Activated CD8-positive, alpha-beta memory T cell treated with anti-CD3 and anti-CD28 coated beads for 4 hours (primary cell): ENCODE measurements at regions not wholly inside any gene's neighbourhood (a gene's known extent, or its start where the extent isn't known, plus 50 kb on each side); places are given as distances from the start of the nearest gene placed in this dataset.
A peak's percentile ranks its signal among the peaks of the same experiment; 100 is the strongest.
"Not testable (repeated sequence)": the region's sequence is repeated elsewhere in the genome, so short reads cannot be mapped to it uniquely, and the experiment has no call there.

Experiments
- DNase-seq, 2 donors: peaks; one replicate each; pipeline ENCODE4 v3.0.0-alpha.2; 2020; ENCODE audit warnings: low read depth in 2 of 2

DNA sequence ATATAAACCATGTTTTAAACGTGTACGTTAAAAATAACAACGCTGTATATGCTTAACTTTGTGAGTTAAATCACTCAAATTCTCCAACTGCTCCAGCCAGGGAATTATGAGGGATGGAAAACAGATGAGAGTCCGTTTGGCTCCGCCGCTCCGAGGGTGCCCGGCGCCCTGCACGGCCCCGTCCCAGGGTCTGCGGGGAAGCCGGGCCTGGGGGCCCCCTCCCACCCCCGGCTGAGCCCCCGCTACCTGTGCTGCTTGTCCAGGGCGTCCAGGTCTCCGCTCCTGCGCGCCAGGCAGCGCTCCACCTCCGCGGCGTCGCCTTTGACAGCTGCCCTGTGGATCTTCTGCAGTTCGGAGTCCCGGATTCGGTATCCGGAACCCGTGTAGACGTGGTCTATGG is 415.5 kb downstream of the FOXD4L4 start:
- not testable (repeated sequence) for DNase-seq

DNA sequence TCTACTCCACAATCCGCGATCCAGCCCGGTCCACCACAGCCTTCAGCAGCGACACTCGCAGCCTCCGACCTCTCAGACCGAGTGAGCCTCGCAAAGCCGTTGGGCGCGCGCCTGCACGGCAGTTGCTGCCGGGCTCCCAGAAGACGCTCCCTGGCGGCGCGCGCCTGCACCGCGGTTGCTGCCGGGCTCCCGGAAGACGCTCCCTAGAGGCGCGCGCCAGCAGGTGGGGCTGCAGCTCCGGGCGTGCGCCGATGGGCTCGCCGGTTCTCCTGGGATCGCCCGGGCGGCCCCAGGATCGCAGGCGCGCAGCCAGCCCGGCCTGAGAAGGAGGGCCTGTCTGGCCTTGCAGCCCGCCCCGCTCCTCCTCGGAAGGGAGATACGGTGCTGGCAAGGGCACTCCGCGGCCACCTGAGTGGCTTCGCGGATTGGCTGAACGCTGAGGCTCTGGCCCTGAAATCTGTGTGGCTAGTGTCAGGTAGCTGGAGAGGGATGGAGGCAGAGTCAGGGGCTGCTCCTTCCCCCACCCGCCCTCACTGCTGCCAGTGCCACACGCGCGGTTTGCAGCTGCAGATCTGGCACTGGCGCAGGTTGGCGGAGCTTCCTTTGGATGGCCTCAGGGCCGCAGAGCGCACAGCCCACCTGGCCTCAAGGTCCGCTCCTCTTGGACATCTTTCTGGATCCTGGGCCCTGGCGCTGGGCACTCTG is 416.2 kb downstream of the FOXD4L4 start:
- DNase-seq, result not testable (repeated sequence)

DNA sequence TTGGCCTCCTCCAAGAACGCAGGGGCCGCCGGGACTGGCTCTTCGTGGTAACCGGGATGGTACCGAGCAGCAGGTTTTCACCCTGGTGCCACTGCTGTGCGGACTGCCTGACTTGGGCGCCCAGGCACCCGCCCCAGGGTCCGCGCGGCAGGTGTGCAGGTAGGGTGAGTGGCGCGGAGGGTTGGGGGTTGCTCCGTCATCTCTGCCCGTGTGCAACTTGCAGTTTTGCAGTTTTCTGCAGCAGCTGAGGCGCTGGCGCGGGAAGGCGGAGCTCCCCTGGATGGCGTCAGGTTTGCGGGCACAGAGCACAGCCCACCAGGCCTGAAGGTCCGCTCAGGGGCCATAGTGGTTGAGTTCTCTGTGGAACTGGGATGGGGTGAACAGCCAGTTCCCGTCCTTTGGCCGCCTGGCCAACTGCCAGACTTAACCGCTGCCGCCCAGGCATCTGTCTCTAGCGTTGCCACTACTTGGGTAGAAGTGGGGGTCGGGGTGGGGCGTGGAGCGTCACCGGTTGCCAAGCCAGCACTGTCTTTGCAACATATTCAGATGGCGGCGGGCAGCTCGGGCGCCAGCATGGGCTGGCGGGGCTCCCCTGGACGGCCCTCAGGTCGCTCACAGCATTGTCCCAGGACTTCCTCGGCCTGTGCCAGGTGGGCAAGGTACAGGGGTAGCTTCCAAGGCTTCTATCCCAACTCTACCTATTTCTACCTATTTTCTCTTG is 417.2 kb downstream of the FOXD4L4 start:
- DNase-seq, result not testable (repeated sequence)

DNA sequence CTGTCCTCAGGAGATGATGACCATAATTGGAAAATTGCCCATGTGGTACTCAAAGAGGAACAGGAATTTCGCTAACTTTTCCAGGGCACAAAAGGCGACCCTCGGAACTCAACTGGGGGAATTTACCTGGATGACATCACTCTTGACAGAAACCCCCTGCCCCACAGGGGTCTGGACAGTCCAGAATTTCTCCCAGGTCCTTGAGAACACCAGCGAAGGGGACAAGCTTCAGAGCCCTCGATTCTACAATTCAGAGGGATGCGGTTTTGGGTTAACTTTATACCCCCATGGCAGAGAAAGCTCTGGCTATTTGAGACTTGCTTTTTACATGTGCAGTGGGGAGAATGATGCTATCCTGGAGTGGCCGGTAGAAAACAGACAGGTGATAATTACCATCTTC is 445.4 kb downstream of the FOXD4L4 start:
- not testable (repeated sequence) for DNase-seq

DNA sequence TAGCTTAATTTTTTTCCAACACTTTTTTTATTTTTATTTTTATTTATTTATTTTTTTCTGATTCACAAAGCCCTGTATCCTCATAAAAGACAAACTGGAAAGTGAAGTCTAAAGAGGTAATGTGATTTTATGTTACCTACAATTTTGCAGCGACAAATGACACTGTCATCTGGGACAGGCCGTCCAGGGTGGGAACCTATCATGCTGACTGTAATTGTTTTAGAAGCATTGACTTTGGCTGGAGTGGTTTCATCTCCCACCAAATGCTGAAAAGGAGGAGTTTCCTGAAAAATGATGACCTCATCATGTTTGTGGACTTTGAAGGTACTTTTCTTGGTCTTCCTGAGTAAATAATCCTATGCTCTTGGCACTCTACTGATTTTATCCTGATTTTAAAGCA is 446.7 kb downstream of the FOXD4L4 start:
- DNase-seq, result not testable (repeated sequence)

DNA sequence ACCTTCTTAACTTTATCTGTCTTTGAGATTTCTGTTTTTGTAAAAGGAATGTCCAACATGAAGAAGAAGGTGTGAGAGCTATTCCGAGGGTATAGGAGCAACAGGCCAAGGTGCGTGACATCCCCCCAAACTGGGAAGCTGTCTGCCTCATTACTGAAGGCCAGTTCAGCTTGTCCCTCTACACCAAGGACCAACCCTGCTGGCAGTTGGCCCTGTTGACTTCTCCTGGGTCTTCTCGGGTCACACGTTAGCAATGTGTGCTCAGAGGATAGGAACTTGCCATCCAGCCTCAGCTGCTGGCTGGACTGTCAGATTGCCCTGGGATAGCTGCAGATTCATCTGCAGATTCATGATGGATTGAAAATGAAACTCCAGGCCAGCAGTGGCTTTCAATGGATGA is 460.3 kb downstream of the FOXD4L4 start:
- not testable (repeated sequence) for DNase-seq

DNA sequence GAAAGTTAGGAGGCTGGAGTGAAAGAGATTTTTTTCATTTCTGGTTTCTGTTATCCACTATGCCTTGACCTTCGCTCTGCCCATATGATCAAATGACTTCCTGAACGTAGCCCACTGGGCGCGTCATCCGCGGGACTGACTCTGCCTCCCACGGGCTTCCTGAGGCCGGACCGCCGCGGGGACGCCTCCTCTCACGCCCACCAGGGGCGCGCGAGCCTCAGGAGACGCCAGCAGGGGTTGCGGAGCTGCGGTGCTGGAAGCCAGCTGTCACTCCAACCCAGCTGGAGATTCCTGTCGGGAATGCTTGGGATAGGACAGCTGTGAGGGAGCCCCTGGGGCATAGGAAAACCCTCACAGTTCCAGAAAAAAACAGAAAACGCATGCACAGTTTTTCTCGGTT is 461.5 kb downstream of the FOXD4L4 start:
- DNase-seq, result not testable (repeated sequence)

DNA sequence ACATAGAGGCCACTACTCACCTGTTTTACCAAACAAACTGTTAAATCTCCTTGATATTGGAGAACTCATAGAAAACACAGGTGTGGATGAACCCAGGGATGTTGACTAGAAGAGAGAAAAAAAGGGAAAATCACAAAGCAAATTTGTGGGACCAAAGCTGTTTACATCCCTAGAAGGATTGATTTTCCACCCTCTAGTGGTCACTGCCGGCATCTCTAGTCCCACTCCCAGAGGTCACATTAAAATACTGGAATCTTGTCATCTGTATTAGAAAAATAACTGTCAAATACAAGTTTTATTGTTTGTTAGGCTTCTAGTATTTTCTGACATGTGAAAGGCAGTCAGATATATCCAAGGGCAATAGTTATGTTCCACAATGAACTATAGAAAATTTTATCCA is 469.7 kb downstream of the FOXD4L4 start:
- DNase-seq, result not testable (repeated sequence)

DNA sequence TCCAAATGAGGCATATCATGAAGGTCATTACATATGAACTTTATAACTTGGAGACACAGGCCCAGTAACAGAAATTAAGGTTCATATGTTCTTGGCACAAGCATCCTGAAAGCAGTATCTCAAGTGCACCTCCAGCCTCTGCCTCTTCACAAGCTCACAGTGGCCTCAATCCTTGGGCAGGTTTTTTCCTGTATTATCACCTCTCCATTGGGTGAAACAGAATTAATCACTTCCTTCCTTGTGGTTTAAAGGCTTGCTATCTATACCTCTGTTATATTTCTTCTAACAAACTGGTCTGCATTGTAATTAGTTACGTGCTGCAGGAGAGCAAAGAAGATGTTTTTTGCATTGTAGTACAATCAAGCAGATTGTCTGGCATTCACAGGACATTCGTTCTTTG is 471.0 kb downstream of the FOXD4L4 start:
- not testable (repeated sequence) for DNase-seq

DNA sequence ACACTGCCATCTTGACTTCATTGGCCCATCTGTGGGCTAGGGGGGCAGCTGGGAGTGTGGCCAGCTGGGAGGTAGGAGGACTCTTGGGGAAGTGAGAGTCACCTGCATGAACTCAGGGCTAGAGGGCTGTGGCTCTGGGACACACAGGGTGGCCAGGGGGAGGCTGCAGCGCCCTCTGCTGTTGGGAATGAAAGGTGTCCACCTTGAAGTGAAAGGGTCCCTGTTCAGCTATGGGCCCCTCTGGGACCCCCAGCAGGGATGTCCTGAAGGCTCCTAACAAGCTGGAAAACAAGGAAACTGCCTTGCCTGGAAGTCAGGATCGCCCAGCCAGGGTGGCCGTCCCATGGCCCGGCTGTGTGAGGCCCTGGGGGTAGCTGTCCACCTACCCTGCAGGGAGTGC is 507.8 kb downstream of the FOXD4L4 start:
- DNase-seq, result not testable (repeated sequence)

DNA sequence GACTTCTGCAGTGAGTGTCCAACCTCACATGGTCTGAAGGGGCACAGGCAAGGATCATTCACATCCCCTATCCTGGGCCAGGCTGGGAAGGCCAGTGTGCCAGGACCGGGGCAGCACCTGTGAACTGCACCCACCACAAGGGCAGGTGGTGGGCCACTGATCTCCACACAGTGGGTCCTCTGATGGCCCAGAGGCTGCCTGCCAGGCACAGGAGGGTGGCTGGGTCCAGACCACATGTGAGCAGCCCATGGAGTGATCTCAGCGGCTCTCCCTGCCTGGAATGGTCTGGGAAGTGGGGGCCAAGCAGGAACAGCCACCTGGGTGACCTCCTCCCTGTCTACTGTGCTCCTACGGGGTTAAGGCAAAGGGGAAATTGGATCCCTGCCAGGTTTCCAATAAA is 508.5 kb downstream of the FOXD4L4 start:
- DNase-seq, result not testable (repeated sequence)

DNA sequence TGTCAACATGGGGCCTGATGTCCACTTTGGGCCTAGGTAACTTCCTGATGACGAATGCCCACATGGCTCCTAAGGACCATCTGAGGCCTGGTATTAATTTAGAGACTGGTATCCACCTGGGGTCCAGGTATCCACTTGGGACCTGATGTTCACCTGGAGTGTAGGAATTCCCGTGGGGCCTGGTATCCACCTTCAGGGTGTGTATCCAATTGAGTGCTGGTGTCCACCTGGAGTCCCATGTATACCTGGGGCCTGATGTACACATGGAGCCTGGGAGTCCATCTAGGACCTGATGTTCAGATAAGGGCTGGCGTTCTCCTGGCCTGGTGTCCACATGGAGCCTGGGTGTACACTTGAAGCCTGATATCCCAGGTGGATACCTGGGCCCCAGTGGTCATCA is 520.6 kb downstream of the FOXD4L4 start:
- not testable (repeated sequence) for DNase-seq

DNA sequence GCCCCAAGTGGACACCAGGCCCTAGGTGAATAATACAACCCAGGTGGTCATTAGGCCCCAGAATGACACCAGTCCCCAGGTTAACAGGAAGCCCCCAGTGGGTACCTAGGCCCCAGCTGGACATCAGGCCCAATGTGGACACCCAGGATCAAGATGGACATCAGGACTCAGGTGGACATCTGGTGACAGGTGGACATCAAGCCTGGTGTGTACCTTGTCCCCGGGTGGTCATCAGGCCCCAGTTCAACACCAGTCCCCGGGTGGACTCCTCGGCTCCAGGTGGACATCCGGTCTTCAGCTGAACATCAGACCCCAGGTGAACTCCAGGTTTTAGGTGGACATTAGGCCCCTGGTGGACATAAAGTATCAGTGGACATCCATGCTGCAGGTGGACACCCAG is 524.6 kb downstream of the FOXD4L4 start:
- not testable (repeated sequence) for DNase-seq

DNA sequence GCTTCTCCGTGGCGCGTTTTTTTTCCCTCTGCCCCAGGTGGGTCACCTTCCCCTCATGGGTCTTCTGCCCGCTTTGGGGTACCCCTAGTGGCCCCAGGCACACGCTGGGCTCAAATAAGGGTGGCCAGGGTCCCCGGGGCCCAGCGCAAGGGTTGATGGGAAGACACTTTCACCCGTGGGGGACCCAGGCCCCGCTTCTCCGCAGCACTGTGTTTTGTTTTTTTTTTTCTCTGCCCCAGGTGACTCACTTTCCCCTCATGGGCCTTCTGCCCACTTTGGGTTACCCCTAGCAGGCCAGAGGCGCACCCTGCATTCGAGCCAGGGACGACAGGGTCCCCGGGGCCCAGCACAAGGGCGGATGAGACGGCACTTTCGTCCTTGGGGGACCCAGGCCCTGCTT is 526.7 kb downstream of the FOXD4L4 start:
- not testable (repeated sequence) for DNase-seq

DNA sequence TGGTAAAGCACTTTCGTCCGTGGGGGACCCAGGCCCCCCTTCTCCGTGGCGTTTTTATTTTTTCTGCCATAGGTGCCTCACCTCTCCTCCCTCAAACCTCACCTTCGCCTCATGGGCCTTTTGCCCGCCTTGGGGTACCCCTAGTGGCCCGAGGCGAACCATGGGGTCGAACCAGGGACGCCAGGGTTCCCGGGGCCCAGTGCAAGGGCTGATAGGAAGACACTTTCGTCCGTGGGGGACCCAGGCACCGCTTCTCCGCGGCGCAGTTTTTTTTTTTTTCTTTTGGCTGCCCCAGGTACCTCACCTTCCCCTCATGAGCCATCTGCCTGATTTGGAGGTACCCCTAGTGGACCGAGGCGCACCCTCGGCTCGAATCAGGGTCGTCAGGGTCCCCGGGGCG is 527.8 kb downstream of the FOXD4L4 start:
- not testable (repeated sequence) for DNase-seq

DNA sequence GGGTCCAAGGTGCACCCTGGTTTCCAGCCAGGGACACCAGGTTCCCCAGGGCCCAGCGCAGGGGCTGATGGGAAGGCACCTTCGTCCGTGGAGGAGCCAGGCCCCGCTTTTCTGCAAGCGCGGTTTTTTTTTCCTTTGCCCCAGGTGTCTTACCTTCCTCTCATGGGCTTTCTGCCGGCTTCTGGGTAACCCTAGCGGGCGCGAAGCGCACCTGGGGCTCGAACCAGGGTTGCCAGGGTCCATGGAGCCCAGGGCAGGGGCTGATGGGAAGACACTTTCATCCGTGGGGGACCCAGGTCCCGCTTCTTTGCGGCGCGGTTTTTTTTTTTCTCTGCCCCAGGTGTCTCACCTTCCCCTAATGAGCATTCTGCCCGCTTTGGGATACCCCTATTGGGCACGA is 529.3 kb downstream of the FOXD4L4 start:
- not testable (repeated sequence) for DNase-seq

DNA sequence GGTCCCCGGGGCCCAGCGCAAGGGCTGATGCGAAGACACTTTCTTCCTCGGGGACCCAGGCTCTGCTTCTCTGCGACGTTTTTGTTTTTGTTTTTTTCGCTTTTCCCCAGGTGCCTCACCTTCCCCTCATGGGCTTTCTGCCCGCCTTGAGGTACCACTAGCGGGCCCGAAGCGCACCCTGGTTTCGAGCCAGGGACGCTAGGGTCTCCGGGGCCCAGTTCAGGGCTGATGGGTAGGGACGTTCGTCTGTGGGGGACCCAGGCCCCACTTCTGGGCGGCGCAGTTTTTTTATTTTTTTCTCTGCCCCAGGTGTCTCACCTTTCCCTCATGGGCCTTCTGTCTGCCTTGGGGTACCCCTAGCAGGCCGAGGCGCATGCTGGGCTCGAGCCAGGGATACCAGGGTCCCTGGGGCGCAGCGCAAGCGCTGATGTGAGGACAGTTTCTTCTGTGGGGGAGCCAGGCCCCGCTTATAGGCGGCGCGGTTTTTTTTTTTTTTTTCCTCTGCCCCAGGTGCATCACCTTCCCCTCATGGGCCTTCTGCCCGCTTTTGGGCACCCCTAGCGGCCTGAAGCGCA is 530.0 kb downstream of the FOXD4L4 start:
- DNase-seq, result not testable (repeated sequence)

DNA sequence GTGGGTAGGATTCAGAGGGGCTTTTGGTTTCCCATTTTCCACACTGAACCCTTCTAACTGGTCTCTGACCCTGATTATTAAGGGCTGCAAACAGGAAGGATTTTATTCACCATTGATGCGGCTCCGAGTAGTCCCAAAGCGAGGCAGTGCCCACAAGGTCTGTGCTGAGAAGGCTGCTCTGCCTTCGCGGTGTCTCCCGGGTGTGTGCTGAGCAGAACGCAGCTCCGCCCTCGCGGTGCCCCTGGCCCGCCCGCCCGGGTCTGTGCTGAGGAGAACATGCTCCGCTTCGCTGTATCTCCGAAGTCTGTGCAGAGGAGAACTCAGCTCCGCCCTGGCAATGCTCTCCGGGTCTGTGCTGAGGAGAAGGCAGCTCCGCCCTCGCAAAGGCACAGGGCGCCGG is 530.7 kb downstream of the FOXD4L4 start:
- DNase-seq, result not testable (repeated sequence)

DNA sequence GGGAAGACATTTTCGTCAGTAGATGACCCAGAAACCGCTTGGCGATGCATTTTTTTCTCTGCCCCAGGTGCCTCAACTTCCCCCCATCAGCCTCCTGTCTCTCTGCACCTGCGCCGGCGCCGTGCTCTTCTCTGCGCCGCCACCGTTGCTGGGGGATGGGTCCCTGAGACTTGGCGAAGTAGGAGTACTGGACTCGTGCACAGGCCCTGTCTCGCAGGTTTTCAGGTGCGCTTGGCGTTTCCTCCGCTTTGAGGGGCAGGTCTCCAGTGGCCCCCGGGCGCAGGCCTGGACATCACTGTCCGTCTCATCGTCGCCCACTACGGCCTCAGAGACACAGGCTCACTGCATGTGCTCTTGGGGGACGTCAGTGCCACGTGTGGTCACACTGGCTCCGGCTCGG is 532.1 kb downstream of the FOXD4L4 start:
- DNase-seq, result not testable (repeated sequence)

DNA sequence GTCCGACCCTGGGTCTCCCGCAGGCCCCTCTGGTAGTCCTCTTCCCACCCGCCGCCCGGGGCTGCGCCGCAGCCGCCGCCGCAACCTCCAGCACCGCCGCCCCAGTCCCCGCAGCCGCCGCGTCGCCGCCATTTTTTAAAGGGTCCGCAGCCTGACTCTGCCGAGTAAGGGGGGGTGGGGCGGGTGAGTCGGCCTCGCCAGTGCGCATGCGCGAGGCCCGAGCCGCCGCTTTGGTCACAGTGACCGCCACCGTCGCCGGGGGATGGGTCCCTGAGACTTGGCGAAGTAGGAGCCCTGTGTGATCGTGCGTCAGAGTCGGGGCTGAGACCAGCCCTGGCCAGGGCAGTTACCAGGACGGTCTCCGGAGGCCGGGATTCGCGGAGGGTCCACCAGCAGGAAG is 532.8 kb downstream of the FOXD4L4 start:
- peak; percentile 36 to 39 for DNase-seq

DNA sequence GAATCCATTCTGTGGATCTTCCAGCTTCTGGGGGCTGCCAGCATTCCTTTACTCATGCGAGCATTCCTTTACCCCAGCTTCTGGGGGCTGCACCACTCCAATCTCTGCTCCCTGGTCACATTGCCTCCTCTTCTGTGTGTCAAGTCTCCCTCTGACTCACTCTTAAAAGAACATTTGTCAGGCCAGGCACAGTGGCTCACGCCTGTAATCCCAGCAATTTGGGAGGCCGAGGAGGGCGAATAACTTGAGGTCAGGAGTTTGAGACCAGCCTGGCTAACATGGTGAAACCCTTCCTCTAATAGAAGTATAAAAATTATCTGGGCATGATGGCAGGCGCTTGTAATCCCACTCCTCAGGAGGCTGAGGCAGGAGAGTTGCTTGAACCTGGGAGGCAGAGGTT is 541.9 kb downstream of the FOXD4L4 start:
- DNase-seq, result not testable (repeated sequence)
